K562 (cell line): ENCODE measurements at regions not wholly inside any gene's neighbourhood (a gene's known extent, or its start where the extent isn't known, plus 50 kb on each side); places are given as distances from the start of the nearest gene placed in this dataset.

Experiments used
- ATAC-seq: fragments of 200-7000 bp; cut with Tn5 transposase; 3 replicates; pipeline ENCODE4 v1.9.1; 2020; ENCODE audit warnings: moderate library complexity
- BruUV-seq: library from RNA; stranded (reverse); fragments of 400-500 nt; replicated peaks from 2 replicates; lab custom pipeline; 2021; lab: Mats Ljungman, UMichigan
- CTCF ChIA-PET: fragments of 300-600 bp; formaldehyde crosslinking; extraction: SDS; loops from one replicate; lab custom pipeline; 2021; ENCODE audit warnings: low intra/inter-chr PET ratio; lab: Yijun Ruan, JAX
- POLR2A ChIA-PET: fragments of 300-600, 350-650 bp; sonication (Branson Sonifier 250); formaldehyde crosslinking; extraction: SDS; loops from one replicate; lab custom pipeline; 2021; ENCODE audit warnings: antibody characterized with exemption, inconsistent platforms; lab: Yijun Ruan, JAX
- DNase-seq, 4 experiments: peaks; one replicate each; pipeline versions ENCODE4 v3.0.0 to v3.0.0-alpha.2; 2011 to 2018; ENCODE audit warnings: low spot score in 3 of 4, mixed read lengths in 3 of 4; ENCODE audit errors: extremely low read depth in 1 of 4
- FAIRE-seq: peaks from 2 replicates; lab custom pipeline; 2011; peaks lifted over from hg19 to GRCh38; lab: Jason Lieb, UNC
- H2AFZ ChIP-seq: 2 replicates; pipeline ENCODE4 v1.6.0; 2011; ENCODE audit warnings: low read depth, low read length, control low read depth, inconsistent platforms
- H3K27ac ChIP-seq: fragments of 200-600 bp; 3 replicates; pipeline ENCODE4 v1.8.0; 2011; ENCODE audit warnings: low read depth, mild to moderate bottlenecking, control low read depth, inconsistent platforms, low read length, moderate library complexity, mixed read lengths; ENCODE audit errors: extremely low read depth
- H3K27me3 ChIP-seq, 2 experiments: fragments of 300-600 bp in 1 of 2; 2 replicates in 1 of 2; 3 replicates in 1 of 2; pipeline versions ENCODE4 v1.6.0 to v1.8.0; 2011; ENCODE audit warnings: inconsistent platforms in 2 of 2, low read length in 2 of 2, mild to moderate bottlenecking in 1 of 2, mixed read lengths in 1 of 2, moderate library complexity in 1 of 2; ENCODE audit not compliant: control insufficient read depth in 2 of 2, insufficient read depth in 2 of 2
- H3K36me3 ChIP-seq: fragments of 300-600 bp; 3 replicates; pipeline ENCODE4 v1.8.0; 2011; ENCODE audit warnings: mild to moderate bottlenecking, low read length, inconsistent platforms; ENCODE audit not compliant: control insufficient read depth, insufficient read depth
- H3K4me1 ChIP-seq, 2 experiments: fragments of 200-600 bp in 1 of 2; replicated peaks in 1 of 2; 2 replicates in 1 of 2; 3 replicates in 1 of 2; pipeline versions ENCODE4 v1.5.1 to v1.8.0; 2011; ENCODE audit warnings: inconsistent platforms in 2 of 2, low read length in 2 of 2, mild to moderate bottlenecking in 1 of 2, mixed read lengths in 1 of 2, moderate library complexity in 1 of 2; ENCODE audit not compliant: control insufficient read depth in 2 of 2, insufficient read depth in 2 of 2
- H3K4me2 ChIP-seq: 2 replicates; pipeline ENCODE4 v1.6.1; 2011; ENCODE audit warnings: low read length, control low read depth, inconsistent platforms, mixed read lengths; ENCODE audit not compliant: insufficient read depth
- H3K4me3 ChIP-seq: fragments of 200-600 bp; sonication (generic), shearing (Covaris generic); 2 replicates; pipeline ENCODE4 v1.5.1; 2016; ENCODE audit warnings: control low read depth, inconsistent platforms
- H3K79me2 ChIP-seq: fragments of 200-600 bp; 3 replicates; pipeline ENCODE4 v1.8.0; 2011; ENCODE audit warnings: low read length, inconsistent platforms; ENCODE audit not compliant: control insufficient read depth, insufficient read depth
- H3K9ac ChIP-seq, 2 experiments: 2 replicates each; pipeline versions ENCODE4 v1.6.0 to v1.6.1; 2011; ENCODE audit warnings: low read depth in 2 of 2, low read length in 2 of 2, control low read depth in 1 of 2, inconsistent platforms in 1 of 2, mild to moderate bottlenecking in 1 of 2, mixed read lengths in 1 of 2; ENCODE audit not compliant: insufficient read depth in 1 of 2
- H3K9me1 ChIP-seq: one replicate; pipeline ENCODE4 v1.6.0; 2011; ENCODE audit warnings: inconsistent platforms, mild to moderate bottlenecking, low read length, moderate library complexity; ENCODE audit not compliant: control insufficient read depth, insufficient read depth
- H3K9me3 ChIP-seq: replicated peaks from 2 replicates; pipeline ENCODE4 v1.5.1; 2011; ENCODE audit warnings: low read depth, low read length, inconsistent platforms; ENCODE audit not compliant: control insufficient read depth, insufficient read depth
- H4K20me1 ChIP-seq: replicated peaks from 2 replicates; pipeline ENCODE4 v1.6.1; 2011; ENCODE audit warnings: low read length, inconsistent platforms, mixed read lengths; ENCODE audit not compliant: control insufficient read depth, insufficient read depth
- CHD1 ChIP-seq: fragments of 200-600 bp; sonication (generic); IDR thresholded peaks from one replicate; pipeline ENCODE4 v1.6.1; 2012; ENCODE audit warnings: mild to moderate bottlenecking, moderate library complexity, low read length, inconsistent platforms
- CTCF ChIP-seq, 3 experiments: IDR thresholded peaks in 2 of 3; conservative IDR thresholded peaks in 1 of 3; 2 replicates each; pipeline ENCODE4 v1.5.1; 2011 to 2012; ENCODE audit warnings: low read length in 3 of 3, mild to moderate bottlenecking in 3 of 3, control low read depth in 2 of 3, improper control_type of control experiment in 1 of 3, inconsistent platforms in 1 of 3, low read depth in 1 of 3, mixed read lengths in 1 of 3, moderate library complexity in 1 of 3; ENCODE audit not compliant: insufficient read depth in 2 of 3
- IFI16 ChIP-seq: fragments of 250-450 bp; sonication (Bioruptor Pico); IDR thresholded peaks from 2 replicates; pipeline ENCODE4 v2.1.2; 2022; ENCODE audit warnings: mild to moderate bottlenecking, inconsistent platforms
- KLF16 ChIP-seq: IDR thresholded peaks from 2 replicates; pipeline ENCODE4 v1.6.1; 2016; ENCODE audit warnings: antibody characterized with exemption
- PYGO2 ChIP-seq: fragments of 450-650 bp; IDR thresholded peaks from 2 replicates; pipeline ENCODE4 v1.6.1; 2016; ENCODE audit warnings: mild to moderate bottlenecking, missing genetic modification characterization, moderate library complexity, missing compliant biosample characterization
- RAD21 ChIP-seq, 2 experiments: fragments of 250-450 bp in 1 of 2; fragments of 450-650 bp in 1 of 2; sonication (Bioruptor Pico) in 1 of 2; formaldehyde crosslinking in 1 of 2; IDR thresholded peaks in 1 of 2; conservative IDR thresholded peaks in 1 of 2; 2 replicates each; pipeline versions ENCODE4 v1.4.0 to v1.8.0; 2020 to 2022; ENCODE audit warnings: mild to moderate bottlenecking in 2 of 2, moderate library complexity in 1 of 2
- SAP30 ChIP-seq: fragments of 200-600 bp; sonication (generic); IDR thresholded peaks from 2 replicates; pipeline ENCODE4 v1.6.1; 2012; ENCODE audit warnings: borderline replicate concordance, low read depth, mild to moderate bottlenecking, moderate library complexity, low read length, control low read depth, inconsistent platforms; ENCODE audit not compliant: insufficient read depth, poor library complexity, severe bottlenecking
- TFAM ChIP-seq: fragments of 250-450 bp; sonication (Bioruptor Pico); conservative IDR thresholded peaks from 2 replicates; pipeline ENCODE4 v1.5.0; 2021; ENCODE audit warnings: mild to moderate bottlenecking, moderate library complexity
- ZNF133 ChIP-seq: fragments of 250-450 bp; sonication (Bioruptor Pico); IDR thresholded peaks from 2 replicates; pipeline ENCODE4 v1.4.0; 2020; ENCODE audit warnings: mild to moderate bottlenecking
- WGBS: fragments of 100-300 bp; shearing (Covaris generic); methylation state at CpG from one replicate; pipeline ENCODE4 v1.1.6; 2016; ENCODE audit warnings: low coverage, mixed read lengths; ENCODE audit not compliant: insufficient coverage; ENCODE audit errors: missing lambda C conversion rate; 5-methylcytosine and 5-hydroxymethylcytosine counted together
- in situ Hi-C: fragments of 300-500 bp; cut with MboI; formaldehyde crosslinking; loops from 4 replicates; pipeline ENCODE4 v1.15.0; 2018; ENCODE audit warnings: inconsistent platforms, mixed read lengths
- intact Hi-C: fragments of 100-400 bp; cut with micrococcal nuclease; formaldehyde crosslinking; loops from 2 replicates; pipeline ENCODE4 v1.14.2; 2022
- TF ChIP-seq, protein P1 (sequence below), 2 experiments: fragments of 450-650 bp; formaldehyde crosslinking in 1 of 2; IDR thresholded peaks; 2 replicates each; pipeline versions ENCODE4 v1.4.0 to v1.6.1; 2014 to 2020; ENCODE audit warnings: mild to moderate bottlenecking in 2 of 2, borderline replicate concordance in 1 of 2, low read depth in 1 of 2

GRCh38 chr6:147651249-147652063 lies 143.0 kb downstream of the SAMD5 start:
- ChIA-PET CTCF (no interaction called here), POLR2A (interaction anchor here (1.0 to 2.4 kb wide), 2 partner anchors 12 to 24 kb away, joined by 4 to 11 read pairs; no protein-coding TSS in a partner anchor)
- DNase-seq (peak in 1 of 4 experiments; percentile 31), FAIRE-seq (peak; percentile 19), ATAC-seq (peak; percentile 88)
- H2AFZ ChIP-seq = peak overlapping the region; percentile 9; the same call in 1 of the 2 replicates
- H3K9me3 ChIP-seq = no peaks in the 10 kb centered on the region
- BruUV-seq = no TSS peak
- H3K4me3 ChIP-seq = no peak overlapping the region
- H3K9me1 ChIP-seq = no peaks in the 10 kb centered on the region
- in situ Hi-C loops = no loop called here
- no peaks in the 10 kb centered on the region for H4K20me1 ChIP-seq
- no peak overlapping the region for H3K9ac ChIP-seq
- no peak overlapping the region for H3K27ac ChIP-seq
- no peaks in the 10 kb centered on the region for H3K4me1 ChIP-seq
- H3K36me3 ChIP-seq = no peaks in the 10 kb centered on the region
- 7% methylated on average over 6 of the region's 6 CpGs for WGBS
- H3K79me2 ChIP-seq = no peaks in the 10 kb centered on the region
- intact Hi-C loops = loop anchor here (2.0 to 10.0 kb wide), 2 partner anchors 141 to 257 kb away; no protein-coding TSS in a partner anchor
- no peak overlapping the region; the same call in 1 of the 2 replicates for H3K4me2 ChIP-seq
- H3K27me3 ChIP-seq = peaks cover 3 to 8% of the 10 kb centered on the region in 2 experiments; a peak in 4 of 5 replicates
- TF ChIP-seq ZNF133 = no peak
- TF ChIP-seq TFAM (CRISPR knock-in tag) = no peak
- no peak for TF ChIP-seq IFI16 (CRISPR knock-in tag)
- peak; percentile 52 to 59 for TF ChIP-seq RAD21 (CRISPR knock-in tag; conservative IDR thresholded peaks at IDR 0.05 in 1 of 2, IDR thresholded peaks at IDR 0.05 in 1 of 2)
- peak in 2 of 3 experiments; percentile 17 to 46; a peak in 3 of 6 replicates for TF ChIP-seq CTCF (IDR thresholded peaks at IDR 0.05 in 2 of 3, conservative IDR thresholded peaks at IDR 0.05 in 1 of 3; ENCODE audit: insufficient read depth in 2 of 3, low read depth in 1 of 3, low read length in 3 of 3)
- no peak for TF ChIP-seq KLF16
- no peak for TF ChIP-seq PYGO2 (tag)
- no peak for TF ChIP-seq CHD1
- TF ChIP-seq, protein P1, sequence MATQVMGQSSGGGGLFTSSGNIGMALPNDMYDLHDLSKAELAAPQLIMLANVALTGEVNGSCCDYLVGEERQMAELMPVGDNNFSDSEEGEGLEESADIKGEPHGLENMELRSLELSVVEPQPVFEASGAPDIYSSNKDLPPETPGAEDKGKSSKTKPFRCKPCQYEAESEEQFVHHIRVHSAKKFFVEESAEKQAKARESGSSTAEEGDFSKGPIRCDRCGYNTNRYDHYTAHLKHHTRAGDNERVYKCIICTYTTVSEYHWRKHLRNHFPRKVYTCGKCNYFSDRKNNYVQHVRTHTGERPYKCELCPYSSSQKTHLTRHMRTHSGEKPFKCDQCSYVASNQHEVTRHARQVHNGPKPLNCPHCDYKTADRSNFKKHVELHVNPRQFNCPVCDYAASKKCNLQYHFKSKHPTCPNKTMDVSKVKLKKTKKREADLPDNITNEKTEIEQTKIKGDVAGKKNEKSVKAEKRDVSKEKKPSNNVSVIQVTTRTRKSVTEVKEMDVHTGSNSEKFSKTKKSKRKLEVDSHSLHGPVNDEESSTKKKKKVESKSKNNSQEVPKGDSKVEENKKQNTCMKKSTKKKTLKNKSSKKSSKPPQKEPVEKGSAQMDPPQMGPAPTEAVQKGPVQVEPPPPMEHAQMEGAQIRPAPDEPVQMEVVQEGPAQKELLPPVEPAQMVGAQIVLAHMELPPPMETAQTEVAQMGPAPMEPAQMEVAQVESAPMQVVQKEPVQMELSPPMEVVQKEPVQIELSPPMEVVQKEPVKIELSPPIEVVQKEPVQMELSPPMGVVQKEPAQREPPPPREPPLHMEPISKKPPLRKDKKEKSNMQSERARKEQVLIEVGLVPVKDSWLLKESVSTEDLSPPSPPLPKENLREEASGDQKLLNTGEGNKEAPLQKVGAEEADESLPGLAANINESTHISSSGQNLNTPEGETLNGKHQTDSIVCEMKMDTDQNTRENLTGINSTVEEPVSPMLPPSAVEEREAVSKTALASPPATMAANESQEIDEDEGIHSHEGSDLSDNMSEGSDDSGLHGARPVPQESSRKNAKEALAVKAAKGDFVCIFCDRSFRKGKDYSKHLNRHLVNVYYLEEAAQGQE (IDR thresholded peaks at IDR 0.05; ENCODE audit: borderline replicate concordance) = peak; percentile 18; the same call in 1 of the 2 replicates
- TF ChIP-seq, protein P1 (CRISPR knock-in tag; IDR thresholded peaks at IDR 0.05; ENCODE audit: low read depth) = no peak
- no peak for TF ChIP-seq SAP30
